NCI-H2029 (cell line): ENCODE measurements at regions not wholly inside any gene's neighbourhood (a gene's known extent, or its start where the extent isn't known, plus 50 kb on each side); places are given as distances from the start of the nearest gene placed in this dataset.
"Not testable (repeated sequence)": the region's sequence is repeated elsewhere in the genome, so short reads cannot be mapped to it uniquely, and the experiment has no call there.

Experiments
- DNase-seq: peaks from one replicate; lab custom pipeline; 2025; lab: John Stamatoyannopoulos, UW

DNA sequence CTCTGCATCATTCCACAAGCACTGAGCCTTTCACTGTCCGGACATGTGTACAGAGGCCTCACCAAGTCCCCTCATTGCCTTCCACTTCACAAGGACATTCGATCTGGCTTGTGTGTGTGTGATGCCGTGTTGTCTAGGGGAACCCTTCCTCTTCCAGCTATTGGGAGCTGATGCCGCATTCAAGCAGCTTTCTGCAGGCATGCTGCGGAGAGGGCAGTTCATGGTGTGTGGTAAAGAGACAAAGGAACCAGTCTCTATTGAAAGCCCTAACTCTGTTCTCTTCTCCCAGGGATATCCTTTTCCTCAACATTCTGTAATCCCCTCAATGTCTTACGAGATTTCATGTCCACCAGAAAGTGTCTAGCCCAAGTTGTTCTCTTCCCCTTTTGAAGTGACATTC is 141.6 kb downstream of the ALOX5 start:
- no peak for DNase-seq

DNA sequence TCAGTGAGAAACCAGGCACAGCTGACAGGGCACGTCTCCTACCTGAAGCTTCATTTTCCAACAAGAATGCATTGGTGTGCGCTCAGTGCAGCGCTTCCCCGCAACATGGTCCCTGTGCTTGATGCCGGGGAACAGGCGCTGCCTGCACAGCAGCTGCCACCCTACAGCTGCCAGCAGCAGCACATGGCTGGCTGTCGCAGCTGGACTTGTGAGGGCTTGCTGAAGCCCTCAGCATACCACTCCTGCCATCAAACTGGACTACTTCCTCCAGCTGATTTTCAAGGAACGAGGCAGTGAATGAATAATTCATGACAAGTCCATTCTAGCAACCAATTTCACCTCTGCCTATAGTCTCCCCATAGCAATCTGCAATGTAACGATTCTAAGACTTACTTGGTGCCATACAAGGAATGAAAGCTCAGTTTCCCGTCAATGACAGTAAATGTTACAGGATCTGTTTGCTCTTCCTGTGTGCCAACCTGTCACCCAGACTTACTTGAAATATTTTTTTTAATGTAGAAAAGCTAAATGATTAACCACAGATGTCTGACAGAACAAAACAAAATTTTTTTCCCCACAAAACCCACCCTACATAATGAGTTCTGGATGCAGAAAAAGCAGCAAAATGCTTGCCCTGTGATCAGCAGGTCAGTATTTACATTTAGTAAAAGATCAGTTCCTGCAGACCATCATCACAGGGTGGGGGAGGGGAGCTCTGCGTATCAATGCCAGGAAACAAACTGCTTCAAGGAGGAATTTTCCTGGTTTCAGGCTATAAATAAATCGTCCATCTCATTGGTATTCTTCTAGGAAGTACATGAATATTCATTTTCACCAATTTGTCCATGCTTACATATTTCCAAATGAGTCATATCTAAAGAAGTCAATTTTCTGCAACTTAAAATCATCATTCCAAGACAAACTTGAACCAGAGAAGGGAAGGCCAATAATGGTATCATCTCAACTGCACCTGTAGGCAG is 140.6 kb downstream of the ALOX5 start:
- peak; percentile 2 for DNase-seq

DNA sequence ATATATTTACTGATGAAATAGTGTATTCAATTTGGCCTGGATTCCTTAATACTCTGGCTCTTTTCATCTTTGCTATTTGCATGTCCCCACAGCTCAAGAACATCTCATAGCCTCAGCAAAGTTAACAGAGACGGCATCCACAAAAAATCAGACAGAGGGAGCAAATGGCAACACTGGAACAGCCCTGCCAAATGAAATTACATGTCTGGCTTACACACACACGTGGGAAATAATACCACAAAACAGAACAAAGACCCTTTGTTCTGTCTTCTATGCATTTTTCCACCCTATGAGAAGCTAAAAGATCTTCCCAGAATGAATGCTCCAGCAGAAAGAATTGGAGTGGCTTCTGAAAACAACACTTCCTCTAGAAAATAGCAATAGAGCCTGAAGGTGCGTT is 139.5 kb downstream of the ALOX5 start:
- DNase-seq, result no peak

DNA sequence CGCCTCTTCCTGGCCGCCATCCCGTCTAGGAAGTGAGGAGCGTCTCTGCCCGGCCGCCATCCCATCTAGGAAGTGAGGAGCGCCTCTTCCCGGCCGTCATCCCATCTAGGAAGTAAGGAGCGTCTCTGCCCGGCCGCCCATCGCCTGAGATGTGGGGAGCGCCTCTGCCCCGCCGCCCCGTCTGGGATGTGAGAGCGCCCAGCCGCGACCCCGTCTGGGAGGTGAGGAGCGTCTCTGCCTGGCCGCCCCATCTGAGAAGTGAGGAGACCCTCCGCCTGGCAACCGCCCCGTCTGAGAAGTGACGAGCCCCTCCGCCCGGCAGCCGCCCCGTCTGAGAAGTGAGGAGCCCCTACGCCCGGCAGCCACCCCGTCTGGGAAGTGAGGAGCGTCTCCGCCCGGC is 137.9 kb downstream of the ALOX5 start:
- DNase-seq, result not testable (repeated sequence)

DNA sequence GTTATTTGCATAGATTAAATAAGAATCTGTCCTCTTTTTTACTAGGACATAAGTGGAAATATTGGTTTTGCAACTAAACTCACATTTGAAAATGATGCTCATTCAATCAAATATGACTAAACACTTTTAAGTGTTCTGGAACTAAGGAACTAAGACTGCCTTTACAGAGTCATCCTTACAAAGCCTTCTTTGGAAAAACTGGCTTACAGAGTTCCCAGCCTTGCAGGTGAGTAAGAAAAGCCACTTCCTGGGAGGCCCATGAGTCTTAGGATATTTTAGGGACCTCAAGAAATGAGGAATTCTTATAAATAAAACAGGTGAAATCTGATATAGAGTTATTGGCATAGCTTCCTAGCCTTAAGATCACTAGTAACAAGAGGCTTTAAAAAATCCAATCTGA is 135.5 kb downstream of the ALOX5 start:
- DNase-seq, result no peak

DNA sequence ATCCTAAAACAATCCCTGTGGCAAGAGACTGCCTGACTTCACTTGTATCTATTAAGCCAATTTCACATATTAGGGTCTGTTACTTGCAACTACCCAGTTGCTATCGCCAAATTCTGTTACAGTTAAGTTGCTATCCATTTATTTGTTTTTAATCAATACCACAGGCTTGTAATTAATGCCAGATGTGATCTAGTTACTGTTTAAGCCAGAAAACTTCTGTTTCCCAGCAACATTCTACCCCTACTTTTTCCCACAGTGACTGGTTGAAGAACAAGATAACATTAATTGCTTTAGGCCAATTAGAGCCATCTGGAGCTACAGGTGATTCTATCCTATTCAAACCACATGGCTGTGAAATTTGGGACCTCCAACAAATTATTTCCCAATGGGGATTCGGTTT is 131.3 kb downstream of the ALOX5 start:
- no peak for DNase-seq

DNA sequence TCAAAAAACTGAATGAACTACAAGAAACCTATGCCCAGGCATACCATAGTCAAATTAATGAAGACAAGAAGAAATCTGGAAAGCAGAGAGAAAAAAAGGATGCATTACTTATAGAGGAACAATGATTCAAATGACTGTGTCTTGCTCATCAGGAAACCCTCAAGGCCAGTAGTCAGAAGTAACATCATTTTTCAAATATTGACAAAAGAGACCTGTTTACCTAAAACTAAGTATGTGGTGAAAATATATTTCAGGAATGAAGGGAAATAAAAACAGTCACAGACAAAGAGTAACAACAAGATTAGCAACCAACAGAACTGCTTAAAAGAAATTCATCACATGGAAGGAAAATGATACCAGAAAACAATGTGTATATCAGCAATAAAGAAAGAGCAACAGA is 128.4 kb downstream of the ALOX5 start:
- DNase-seq, result no peak

DNA sequence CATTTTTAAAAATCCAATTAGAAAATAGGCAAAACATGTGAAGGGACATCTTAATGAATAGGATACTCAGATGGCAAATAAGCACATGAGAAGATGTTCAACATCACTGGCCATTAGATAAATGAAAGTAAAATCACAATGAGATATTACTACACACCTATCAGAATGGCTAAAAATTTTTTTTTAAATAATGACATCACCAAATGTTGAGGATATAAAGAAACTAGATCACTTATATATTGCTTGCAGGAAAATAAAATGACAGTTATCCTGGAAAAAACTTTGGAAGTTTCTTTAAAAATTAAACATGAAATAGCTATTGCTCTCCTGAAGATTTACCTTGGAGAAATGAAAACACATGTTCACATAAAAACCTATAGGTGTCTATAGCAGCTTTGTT is 127.8 kb downstream of the ALOX5 start:
- no peak for DNase-seq

DNA sequence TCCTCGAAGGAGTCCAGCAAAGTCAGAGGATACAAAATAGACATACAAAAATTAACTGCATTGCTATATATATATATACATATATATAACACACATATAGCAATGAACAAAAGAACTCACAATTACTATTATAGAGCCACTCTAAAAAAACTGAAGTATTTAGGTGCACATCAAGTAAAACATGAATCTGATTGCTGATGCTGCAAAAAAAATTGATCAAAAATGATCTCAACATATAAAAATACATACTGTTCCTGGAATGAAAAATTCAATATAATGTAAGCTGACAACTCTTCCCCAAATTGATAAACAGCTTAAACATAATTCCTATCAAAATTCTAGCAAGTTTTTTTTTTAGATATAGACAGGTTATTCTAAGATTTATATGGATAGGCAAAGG is 126.8 kb downstream of the ALOX5 start:
- no peak for DNase-seq

DNA sequence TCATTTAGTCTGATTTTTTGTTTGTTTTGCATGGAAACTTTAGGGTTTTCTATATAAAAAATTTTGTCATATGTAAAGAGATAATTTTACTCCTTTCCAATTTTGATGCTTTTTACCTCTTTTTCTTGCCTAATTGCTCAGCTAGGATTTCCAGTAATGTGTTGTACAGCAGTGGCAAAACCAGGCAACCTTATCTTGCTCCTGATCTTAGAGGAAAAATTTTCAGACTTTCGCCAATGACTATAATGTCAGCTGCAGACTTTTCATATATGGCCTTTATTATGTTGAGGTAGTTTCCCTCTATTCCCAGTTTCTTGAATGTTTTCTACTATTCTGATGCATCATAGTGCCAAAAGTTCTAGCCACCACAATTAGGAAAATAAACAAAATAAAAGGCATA is 126.3 kb downstream of the ALOX5 start:
- no peak for DNase-seq

DNA sequence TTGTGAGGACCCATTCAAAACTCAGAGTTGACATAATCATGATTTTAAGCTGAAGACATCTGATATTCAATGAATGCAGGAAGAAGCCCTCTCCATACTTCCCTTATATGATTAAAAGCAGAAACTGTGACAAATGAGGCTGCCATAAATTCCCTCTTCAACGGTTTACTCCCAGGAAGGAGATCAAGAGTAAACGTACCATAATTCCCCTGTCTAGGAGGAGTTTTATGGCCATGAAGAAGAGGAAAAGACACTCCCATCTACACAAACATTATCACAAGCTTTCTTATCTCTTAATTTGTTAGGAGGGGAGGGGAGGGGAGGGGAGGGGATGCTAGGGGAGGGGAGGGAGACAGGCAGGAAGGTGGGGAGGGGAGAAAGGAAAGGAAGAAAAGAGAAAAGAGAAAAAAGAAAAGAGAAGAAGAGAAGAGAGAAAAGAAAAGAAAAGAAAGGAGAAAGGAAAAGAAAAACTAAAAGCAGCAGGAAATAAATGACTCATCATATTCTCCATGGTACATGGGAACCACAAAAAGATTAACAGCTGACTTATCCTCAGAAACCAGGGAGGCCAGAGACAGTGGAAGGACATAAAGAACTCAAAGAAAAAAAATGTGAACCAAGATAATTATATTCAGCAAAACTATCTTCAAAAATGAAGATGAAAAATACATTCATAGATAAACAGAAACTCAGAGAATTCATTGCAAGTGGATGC is 121.6 kb downstream of the ALOX5 start:
- no peak for DNase-seq
